ENCODE measurements at regions not wholly inside any gene's neighbourhood (a gene's known extent, or its start where the extent isn't known, plus 50 kb on each side); places are given as distances from the start of the nearest gene placed in this dataset.

- H3K36me3 ChIP-seq (ENCODE audit: control insufficient read depth in 2 of 2, insufficient read depth in 1 of 2, low read length in 2 of 2), result no peaks in the 10 kb centered on the region
- H3K4me1 ChIP-seq (ENCODE audit: control insufficient read depth, insufficient read depth, low read length), result no peaks in the 10 kb centered on the region
- no peak overlapping the region for H3K4me3 ChIP-seq (ENCODE audit: low read depth, low read length)
- ChIA-PET CTCF (no interaction called here), POLR2A (no interaction called here)
- no peaks in the 10 kb centered on the region for H3K9me3 ChIP-seq (ENCODE audit: control insufficient read depth, insufficient read depth, low read depth, low read length)
- H3K27ac ChIP-seq (ENCODE audit: extremely low read depth, low read depth, low read length), result no peak overlapping the region
- TF ChIP-seq ZBTB7A (tag by site-specific recombination; IDR thresholded peaks at IDR 0.05; ENCODE audit: low read depth) (no peak), ZNF114 (tag by site-specific recombination; IDR thresholded peaks at IDR 0.05) (no peak), ZNF600 (tag by site-specific recombination; IDR thresholded peaks at IDR 0.05) (no peak), INSM2 (tag by site-specific recombination; IDR thresholded peaks at IDR 0.05) (no peak), ZNF585B (tag by site-specific recombination; IDR thresholded peaks at IDR 0.05) (no peak), PBX3 (CRISPR knock-in tag; IDR thresholded peaks at IDR 0.05) (no peak), ZNF785 (tag by site-specific recombination; IDR thresholded peaks at IDR 0.05) (no peak), SCRT1 (tag by site-specific recombination; IDR thresholded peaks at IDR 0.05; ENCODE audit: borderline replicate concordance) (no peak), ZNF423 (tag by site-specific recombination; IDR thresholded peaks at IDR 0.05) (no peak), ZBTB17 (tag by site-specific recombination; IDR thresholded peaks at IDR 0.05) (no peak), ZFHX2 (tag by site-specific recombination; conservative IDR thresholded peaks at IDR 0.05) (no peak), PRDM10 (tag by site-specific recombination; IDR thresholded peaks at IDR 0.05) (no peak), ZNF133 (tag by site-specific recombination; IDR thresholded peaks at IDR 0.05) (no peak), ZBTB1 (tag by site-specific recombination; IDR thresholded peaks at IDR 0.05) (no peak), ZNF354C (tag by site-specific recombination; IDR thresholded peaks at IDR 0.05; ENCODE audit: borderline replicate concordance, low read depth) (no peak)
Measured at GRCh38 chr9:29389421-29389820, 1816.1 kb upstream of the C9orf72 start.

- POLR2A ChIA-PET, result no interaction called here
Measured at GRCh38 chr9:29390859-29391258, 1817.6 kb upstream of the C9orf72 start.

GRCh38 chr9:29393064-29393463 lies 1819.8 kb upstream of the C9orf72 start:
- Histone ChIP-seq H3K4me3 (ENCODE audit: low read depth, low read length) (no peak overlapping the region), H3K36me3 (ENCODE audit: control insufficient read depth in 2 of 2, insufficient read depth in 1 of 2, low read length in 2 of 2) (no peaks in the 10 kb centered on the region), H3K27ac (ENCODE audit: extremely low read depth, low read depth, low read length) (no peak overlapping the region), H3K9me3 (ENCODE audit: control insufficient read depth, insufficient read depth, low read depth, low read length) (no peaks in the 10 kb centered on the region), H3K4me1 (ENCODE audit: control insufficient read depth, insufficient read depth, low read length) (no peaks in the 10 kb centered on the region)
- POLR2A ChIA-PET, result no interaction called here
- CTCF ChIA-PET, result interaction anchor here (0.5 kb wide), 1 partner anchor 325 kb away, joined by 3 read pairs; no protein-coding TSS in a partner anchor
- TF ChIP-seq ELK4 (IDR thresholded peaks at IDR 0.05; ENCODE audit: borderline replicate concordance, low read depth, low read length), result no peak
- TF ChIP-seq ZNF707 (tag by site-specific recombination; IDR thresholded peaks at IDR 0.05), result no peak
- TF ChIP-seq ZSCAN18 (tag by site-specific recombination; IDR thresholded peaks at IDR 0.05), result no peak
- no peak for TF ChIP-seq ZNF266 (tag by site-specific recombination; IDR thresholded peaks at IDR 0.05; ENCODE audit: low read depth)
- TF ChIP-seq ZNF433 (tag by site-specific recombination; IDR thresholded peaks at IDR 0.05; ENCODE audit: low read depth), result no peak
- TF ChIP-seq MEIS1 (CRISPR knock-in tag; IDR thresholded peaks at IDR 0.05; ENCODE audit: borderline replicate concordance), result no peak
- TF ChIP-seq ZNF792 (tag by site-specific recombination; IDR thresholded peaks at IDR 0.05), result no peak
- TF ChIP-seq ZNF621 (tag by site-specific recombination; IDR thresholded peaks at IDR 0.05), result no peak

More at GRCh38 chr9:29390859-29391258, 1817.6 kb upstream of the C9orf72 start:
- H3K36me3 ChIP-seq (ENCODE audit: control insufficient read depth in 2 of 2, insufficient read depth in 1 of 2, low read length in 2 of 2), result no peaks in the 10 kb centered on the region
- no peak overlapping the region for H3K4me3 ChIP-seq (ENCODE audit: low read depth, low read length)
- TF ChIP-seq ZNF626 (tag by site-specific recombination; IDR thresholded peaks at IDR 0.05) (no peak), ZNF621 (tag by site-specific recombination; IDR thresholded peaks at IDR 0.05) (no peak), ZNF416 (tag by site-specific recombination; IDR thresholded peaks at IDR 0.05) (no peak), BCL11B (tag by site-specific recombination; IDR thresholded peaks at IDR 0.05; ENCODE audit: low read depth) (no peak), ZNF146 (tag by site-specific recombination; IDR thresholded peaks at IDR 0.05) (no peak), ZNF571 (tag by site-specific recombination; IDR thresholded peaks at IDR 0.05) (no peak)
- no peaks in the 10 kb centered on the region for H3K9me3 ChIP-seq (ENCODE audit: control insufficient read depth, insufficient read depth, low read depth, low read length)
- no peaks in the 10 kb centered on the region for H3K4me1 ChIP-seq (ENCODE audit: control insufficient read depth, insufficient read depth, low read length)
- CTCF ChIA-PET, result no interaction called here
- no peak overlapping the region for H3K27ac ChIP-seq (ENCODE audit: extremely low read depth, low read depth, low read length)

Data from HEK293 (cell line).